H9 (cell line): ENCODE measurements at regions not wholly inside any gene's neighbourhood (a gene's known extent, or its start where the extent isn't known, plus 50 kb on each side); places are given as distances from the start of the nearest gene placed in this dataset.

Experiments
- DNase-seq: peaks from one replicate; pipeline ENCODE4 v3.0.0-alpha.2; 2017
- H2AFZ ChIP-seq: one replicate; pipeline ENCODE4 v1.6.1; 2013; ENCODE audit warnings: mild to moderate bottlenecking, low read length, control low read depth, moderate library complexity
- H2AK5ac ChIP-seq: 2 replicates; pipeline ENCODE4 v1.6.1; 2013; ENCODE audit warnings: low read length, control low read depth, mixed read lengths; ENCODE audit not compliant: insufficient read length
- H2BK120ac ChIP-seq: one replicate; pipeline ENCODE4 v1.6.1; 2013; ENCODE audit warnings: low read depth, mild to moderate bottlenecking, low read length, control low read depth, inconsistent platforms; ENCODE audit not compliant: poor library complexity, severe bottlenecking
- H2BK12ac ChIP-seq: 2 replicates; pipeline ENCODE4 v1.6.1; 2013; ENCODE audit warnings: low read length, control low read depth, mixed read lengths, low read depth; ENCODE audit not compliant: insufficient read length
- H2BK15ac ChIP-seq: 2 replicates; pipeline ENCODE4 v1.6.1; 2013; ENCODE audit warnings: low read depth, low read length, control low read depth
- H2BK20ac ChIP-seq: one replicate; pipeline ENCODE4 v1.6.1; 2013; ENCODE audit warnings: low read depth, mild to moderate bottlenecking, low read length, control low read depth, inconsistent platforms; ENCODE audit not compliant: poor library complexity, severe bottlenecking
- H2BK5ac ChIP-seq: 2 replicates; pipeline ENCODE4 v1.6.1; 2013; ENCODE audit warnings: low read length, control low read depth, mixed read lengths; ENCODE audit not compliant: insufficient read length
- H3K14ac ChIP-seq: 2 replicates; pipeline ENCODE4 v1.6.1; 2013; ENCODE audit warnings: low read length, control low read depth; ENCODE audit not compliant: insufficient read depth
- H3K18ac ChIP-seq: 2 replicates; pipeline ENCODE4 v1.6.1; 2013; ENCODE audit warnings: low read depth, mild to moderate bottlenecking, mixed read lengths, low read length, control low read depth; ENCODE audit not compliant: insufficient read length
- H3K23ac ChIP-seq: 2 replicates; pipeline ENCODE4 v1.6.1; 2013; ENCODE audit warnings: low read length, control low read depth, mixed read lengths, low read depth; ENCODE audit not compliant: insufficient read length
- H3K23me2 ChIP-seq: 2 replicates; pipeline ENCODE4 v1.6.1; 2013; ENCODE audit warnings: low read depth, mild to moderate bottlenecking, mixed read lengths, low read length, control low read depth; ENCODE audit not compliant: insufficient read length, poor library complexity, severe bottlenecking
- H3K27ac ChIP-seq: 2 replicates; pipeline ENCODE4 v1.5.1; 2013; ENCODE audit warnings: low read length, control low read depth, mixed read lengths, low read depth; ENCODE audit not compliant: insufficient read length
- H3K27me3 ChIP-seq: 2 replicates; pipeline ENCODE4 v1.6.1; 2013; ENCODE audit warnings: low read length, control low read depth, inconsistent platforms; ENCODE audit not compliant: insufficient read depth
- H3K4ac ChIP-seq: 2 replicates; pipeline ENCODE4 v1.6.1; 2013; ENCODE audit warnings: low read depth, mild to moderate bottlenecking, control low read depth, inconsistent platforms, low read length, moderate library complexity
- H3K4me1 ChIP-seq: 2 replicates; pipeline ENCODE4 v1.6.1; 2013; ENCODE audit warnings: low read length, control low read depth, inconsistent platforms; ENCODE audit not compliant: insufficient read depth
- H3K4me2 ChIP-seq: 2 replicates; pipeline ENCODE4 v1.6.1; 2013; ENCODE audit warnings: low read length, control low read depth, mixed read lengths; ENCODE audit not compliant: insufficient read length, insufficient read depth
- H3K56ac ChIP-seq: 2 replicates; pipeline ENCODE4 v1.6.1; 2013; ENCODE audit warnings: low read depth, mild to moderate bottlenecking, mixed read lengths, low read length, control low read depth; ENCODE audit not compliant: insufficient read length
- H3K79me1 ChIP-seq: 2 replicates; pipeline ENCODE4 v1.6.1; 2013; ENCODE audit warnings: low read depth, mild to moderate bottlenecking, moderate library complexity, low read length, control low read depth, inconsistent platforms; ENCODE audit not compliant: insufficient read depth, poor library complexity, severe bottlenecking
- H3K79me2 ChIP-seq: 2 replicates; pipeline ENCODE4 v1.6.1; 2013; ENCODE audit warnings: low read length, control low read depth, inconsistent platforms; ENCODE audit not compliant: insufficient read depth
- H3K9ac ChIP-seq: 2 replicates; pipeline ENCODE4 v1.6.1; 2013; ENCODE audit warnings: low read length, control low read depth, mixed read lengths; ENCODE audit not compliant: insufficient read length; ENCODE audit errors: extremely low read depth
- H3K9me3 ChIP-seq: one replicate; pipeline ENCODE4 v1.6.1; 2013; ENCODE audit warnings: low read depth, low read length, inconsistent platforms; ENCODE audit not compliant: control insufficient read depth
- H3T11ph ChIP-seq: one replicate; pipeline ENCODE4 v1.6.1; 2013; ENCODE audit warnings: mild to moderate bottlenecking, low read length, control low read depth, inconsistent platforms
- H4K20me1 ChIP-seq: one replicate; pipeline ENCODE4 v1.6.1; 2013; ENCODE audit not compliant: control insufficient read depth, insufficient read length, insufficient read depth
- H4K5ac ChIP-seq: 2 replicates; pipeline ENCODE4 v1.6.1; 2013; ENCODE audit warnings: low read depth, mild to moderate bottlenecking, mixed read lengths, low read length, control low read depth; ENCODE audit not compliant: insufficient read length
- H4K8ac ChIP-seq: replicated peaks from 2 replicates; pipeline ENCODE4 v1.6.1; 2013; ENCODE audit warnings: low read length, control low read depth, mixed read lengths, low read depth; ENCODE audit not compliant: insufficient read length
- H4K91ac ChIP-seq: 2 replicates; pipeline ENCODE4 v1.6.1; 2013; ENCODE audit warnings: low read depth, mild to moderate bottlenecking, moderate library complexity, mixed read lengths, low read length, control low read depth; ENCODE audit not compliant: insufficient read length
- H3K27ac Mint-ChIP-seq, 3 experiments: 2 replicates in 2 of 3; 3 replicates in 1 of 3; pipeline ENCODE4 v1.8.0; 2020 to 2021; ENCODE audit warnings: mixed read lengths in 3 of 3, mild to moderate bottlenecking in 1 of 3, moderate library complexity in 1 of 3
- H3K27me3 Mint-ChIP-seq: 2 replicates; pipeline ENCODE4 v1.8.0; 2021; ENCODE audit warnings: low read depth, mild to moderate bottlenecking, moderate library complexity, mixed read lengths
- H3K36me3 Mint-ChIP-seq, 3 experiments: 2 replicates in 2 of 3; 3 replicates in 1 of 3; pipeline ENCODE4 v1.8.0; 2020 to 2021; ENCODE audit warnings: low read depth in 3 of 3, mixed read lengths in 3 of 3; ENCODE audit not compliant: insufficient read depth in 1 of 3
- H3K4me1 Mint-ChIP-seq, 2 experiments: 2 replicates each; pipeline ENCODE4 v1.8.0; 2020; ENCODE audit warnings: mixed read lengths in 2 of 2
- H3K4me3 Mint-ChIP-seq, 2 experiments: 2 replicates in 1 of 2; 3 replicates in 1 of 2; pipeline ENCODE4 v1.8.0; 2020 to 2021; ENCODE audit warnings: mild to moderate bottlenecking in 2 of 2, mixed read lengths in 2 of 2, moderate library complexity in 1 of 2
- H3K9me3 Mint-ChIP-seq, 2 experiments: 2 replicates in 1 of 2; 3 replicates in 1 of 2; pipeline ENCODE4 v1.8.0; 2020; ENCODE audit warnings: mild to moderate bottlenecking in 2 of 2, mixed read lengths in 2 of 2, moderate library complexity in 1 of 2
- WGBS: extraction: QIAGEN DNeasy Blood & Tissue Kit; methylation state at CpG from one replicate; pipeline ENCODE4 v1.1.7; 2013; ENCODE audit warnings: missing lambda C conversion rate, low lambda C conversion rate, mixed read lengths; ENCODE audit not compliant: insufficient read length; ENCODE audit errors: extremely low coverage; 5-methylcytosine and 5-hydroxymethylcytosine counted together
- TF ChIP-seq, protein P1 (sequence below): fragments of 200-600 bp; sonication (generic); conservative IDR thresholded peaks from 3 replicates; pipeline ENCODE4 v1.8.0; 2021; ENCODE audit warnings: antibody characterized with exemption, mild to moderate bottlenecking

DNA sequence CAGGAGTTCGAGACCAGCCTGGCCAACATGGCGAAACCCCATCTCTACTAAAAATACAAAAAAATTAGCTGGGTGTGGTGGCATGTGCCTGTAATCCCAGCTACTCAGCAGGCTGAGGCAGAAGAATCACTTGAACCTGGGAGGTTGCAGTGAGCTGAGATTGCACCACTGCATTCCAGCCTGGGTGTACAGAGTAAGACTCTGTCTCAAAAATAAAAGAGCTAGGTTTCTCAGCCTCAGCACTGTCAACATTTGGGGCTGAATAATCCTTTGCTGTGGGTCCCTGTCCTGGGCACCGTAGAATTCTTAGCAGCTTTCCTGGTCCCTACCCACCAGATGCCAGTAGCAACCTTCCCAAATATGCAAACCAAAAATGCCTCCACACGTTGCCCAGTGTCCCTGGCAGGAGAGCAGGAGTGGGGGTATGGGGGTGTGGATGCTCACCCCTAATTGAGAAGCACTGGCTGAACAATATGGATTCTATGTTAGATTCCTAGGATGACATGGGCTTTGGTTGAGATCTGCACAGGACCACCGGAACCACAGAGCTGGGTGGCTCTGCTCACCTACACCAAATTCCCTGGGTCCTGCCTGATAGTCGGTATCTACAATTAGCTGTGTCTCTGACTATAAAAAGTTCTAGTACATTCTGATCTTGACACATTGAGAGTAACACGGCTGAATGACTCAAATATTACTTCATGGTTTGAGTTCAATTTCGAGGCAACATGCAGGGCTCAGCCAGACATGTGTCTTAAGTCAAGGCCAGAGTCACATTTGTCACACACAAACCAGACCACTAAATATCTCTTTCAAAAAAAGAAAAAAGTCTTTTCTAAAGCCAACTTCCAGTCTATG lies 577.0 kb upstream of the MDFIC2 start:
- Mint-ChIP-seq H3K4me1 (no peaks in the 10 kb centered on the region), H3K27ac (no peak overlapping the region), H3K36me3 (no peaks in the 10 kb centered on the region), H3K9me3 (no peaks in the 10 kb centered on the region), H3K27me3 (no peaks in the 10 kb centered on the region), H3K4me3 (no peak overlapping the region)
- Histone ChIP-seq H3K9ac (no peak overlapping the region), H3K27ac (no peak overlapping the region), H4K91ac (no peak overlapping the region), H2BK120ac (no peak overlapping the region), H3K4ac (no peak overlapping the region), H3K4me1 (no peaks in the 10 kb centered on the region), H4K8ac (no peak overlapping the region), H2BK20ac (no peak overlapping the region), H2BK12ac (no peak overlapping the region), H4K20me1 (no peaks in the 10 kb centered on the region), H2BK5ac (no peak overlapping the region), H2BK15ac (no peak overlapping the region), H3K79me2 (no peaks in the 10 kb centered on the region), H3K23ac (no peak overlapping the region), H3K18ac (no peak overlapping the region), H3K56ac (no peak overlapping the region), H3K4me2 (no peak overlapping the region), H3K27me3 (no peaks in the 10 kb centered on the region), H2AFZ (no peak overlapping the region), H3T11ph (no peak overlapping the region), H4K5ac (no peak overlapping the region), H3K14ac (no peak overlapping the region), H3K9me3 (no peaks in the 10 kb centered on the region), H3K79me1 (no peaks in the 10 kb centered on the region), H2AK5ac (no peak overlapping the region), H3K23me2 (no peaks in the 10 kb centered on the region)
- TF ChIP-seq, protein P1, sequence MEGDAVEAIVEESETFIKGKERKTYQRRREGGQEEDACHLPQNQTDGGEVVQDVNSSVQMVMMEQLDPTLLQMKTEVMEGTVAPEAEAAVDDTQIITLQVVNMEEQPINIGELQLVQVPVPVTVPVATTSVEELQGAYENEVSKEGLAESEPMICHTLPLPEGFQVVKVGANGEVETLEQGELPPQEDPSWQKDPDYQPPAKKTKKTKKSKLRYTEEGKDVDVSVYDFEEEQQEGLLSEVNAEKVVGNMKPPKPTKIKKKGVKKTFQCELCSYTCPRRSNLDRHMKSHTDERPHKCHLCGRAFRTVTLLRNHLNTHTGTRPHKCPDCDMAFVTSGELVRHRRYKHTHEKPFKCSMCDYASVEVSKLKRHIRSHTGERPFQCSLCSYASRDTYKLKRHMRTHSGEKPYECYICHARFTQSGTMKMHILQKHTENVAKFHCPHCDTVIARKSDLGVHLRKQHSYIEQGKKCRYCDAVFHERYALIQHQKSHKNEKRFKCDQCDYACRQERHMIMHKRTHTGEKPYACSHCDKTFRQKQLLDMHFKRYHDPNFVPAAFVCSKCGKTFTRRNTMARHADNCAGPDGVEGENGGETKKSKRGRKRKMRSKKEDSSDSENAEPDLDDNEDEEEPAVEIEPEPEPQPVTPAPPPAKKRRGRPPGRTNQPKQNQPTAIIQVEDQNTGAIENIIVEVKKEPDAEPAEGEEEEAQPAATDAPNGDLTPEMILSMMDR: no peak
- no CpG with 5 or more reads among the region's 8 CpGs for WGBS
- no peak for DNase-seq
